PC-3 (cell line): ENCODE measurements at regions not wholly inside any gene's neighbourhood (a gene's known extent, or its start where the extent isn't known, plus 50 kb on each side); places are given as distances from the start of the nearest gene placed in this dataset.
"Not testable (repeated sequence)": the region's sequence is repeated elsewhere in the genome, so short reads cannot be mapped to it uniquely, and the experiment has no call there.

Experiments
- CTCF ChIP-seq: fragments of 300-600 bp; sonication (generic); conservative IDR thresholded peaks from 2 replicates; pipeline ENCODE4 v1.5.1; 2017; ENCODE audit warnings: antibody characterized with exemption, low read depth, mild to moderate bottlenecking, low read length
- EZH2 ChIP-seq: fragments of 300-600 bp; sonication (generic); IDR thresholded peaks from one replicate; pipeline ENCODE4 v1.6.1; 2017; ENCODE audit warnings: antibody characterized with exemption, mild to moderate bottlenecking, low read length; ENCODE audit not compliant: unreplicated experiment
- EZH2phosphoT487 ChIP-seq: fragments of 300-600 bp; sonication (generic); IDR thresholded peaks from 2 replicates; pipeline ENCODE4 v1.6.1; 2018; ENCODE audit warnings: mild to moderate bottlenecking, antibody characterized with exemption, low read length, borderline replicate concordance

- not testable (repeated sequence) for TF ChIP-seq EZH2, CTCF, EZH2phosphoT487
Measured at GRCh38 chr5:8840746-8841145, 705.1 kb downstream of the SEMA5A start.
